GM19025 (cell line): ENCODE measurements at regions not wholly inside any gene's neighbourhood (a gene's known extent, or its start where the extent isn't known, plus 50 kb on each side); places are given as distances from the start of the nearest gene placed in this dataset.
"Not testable (repeated sequence)": the region's sequence is repeated elsewhere in the genome, so short reads cannot be mapped to it uniquely, and the experiment has no call there.

Experiments used
- ATAC-seq: cut with Tn5 transposase; IDR thresholded peaks from one replicate; pipeline ENCODE4 v1.9.1; 2021; ENCODE audit warnings: mild to moderate bottlenecking, low read depth, moderate library complexity; ENCODE audit not compliant: unreplicated experiment

- ATAC-seq: no peak
These were observed 218.4 kb downstream of the ADAMTS15 start for GRCh38 chr11:130666781-130667251.

- ATAC-seq: no peak
These were observed 220.3 kb downstream of the ADAMTS15 start for GRCh38 chr11:130668751-130669150.

DNA sequence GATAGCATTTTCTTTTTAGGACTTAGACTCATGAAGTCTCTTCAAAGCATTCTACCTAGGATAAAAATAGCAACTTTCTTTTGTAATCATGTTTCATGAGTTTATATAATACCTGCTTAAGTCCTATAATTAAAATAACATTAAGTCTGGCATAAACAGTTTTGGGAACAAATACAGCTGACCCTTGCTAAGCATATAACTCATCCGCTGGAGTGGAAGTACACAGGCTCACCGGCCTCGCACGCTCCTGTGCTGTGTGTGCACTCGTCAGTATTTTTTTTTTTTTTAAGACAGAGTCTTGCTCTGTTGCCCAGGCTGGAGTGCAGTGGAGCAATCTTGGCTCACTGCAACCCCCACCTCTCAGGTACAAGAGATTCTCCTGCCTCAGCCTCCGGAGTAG is 221.8 kb downstream of the ADAMTS15 start:
- ATAC-seq: no peak

DNA sequence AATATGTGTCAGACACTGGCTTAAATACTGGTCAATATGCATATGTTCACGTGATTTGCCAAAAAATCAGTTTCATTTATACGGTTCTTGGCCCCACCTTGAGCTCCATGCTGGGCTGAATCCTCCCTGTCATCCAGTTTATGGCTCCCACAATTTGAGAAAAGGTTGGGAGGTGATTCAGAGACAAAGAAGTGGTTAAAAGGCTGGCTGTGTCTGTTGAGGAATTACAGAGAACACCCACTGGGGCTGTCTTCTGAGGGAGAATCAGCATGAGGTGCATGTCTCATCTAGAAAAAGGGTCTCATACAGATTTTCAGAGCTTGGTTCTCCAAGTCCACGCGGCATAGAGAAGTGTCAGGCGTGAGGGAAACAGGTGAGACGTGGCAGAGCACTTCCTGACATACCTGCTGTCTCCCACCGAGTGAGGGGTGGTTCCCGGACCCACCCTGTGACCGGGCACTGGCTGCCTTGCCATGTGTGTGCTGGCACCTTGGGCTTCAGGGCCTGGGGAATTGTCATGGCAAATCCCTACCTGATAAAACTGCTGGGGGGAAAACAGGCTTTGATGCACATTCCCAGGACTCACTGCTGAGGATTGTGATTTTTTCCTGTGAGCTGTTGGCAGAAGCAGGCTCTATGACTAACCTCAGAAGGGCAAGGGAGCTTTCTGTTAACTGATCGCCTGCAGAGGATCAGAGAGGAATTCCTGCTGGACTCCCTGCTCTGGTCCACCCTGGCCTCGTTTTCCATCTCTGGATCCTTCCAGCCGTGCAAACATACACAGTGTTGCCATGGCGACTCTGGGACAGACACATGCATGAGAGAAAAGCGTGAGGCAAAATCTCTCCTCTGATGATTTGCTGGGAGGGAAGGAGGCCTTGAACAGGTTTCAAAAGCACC is 223.6 kb downstream of the ADAMTS15 start:
- no peak for ATAC-seq

DNA sequence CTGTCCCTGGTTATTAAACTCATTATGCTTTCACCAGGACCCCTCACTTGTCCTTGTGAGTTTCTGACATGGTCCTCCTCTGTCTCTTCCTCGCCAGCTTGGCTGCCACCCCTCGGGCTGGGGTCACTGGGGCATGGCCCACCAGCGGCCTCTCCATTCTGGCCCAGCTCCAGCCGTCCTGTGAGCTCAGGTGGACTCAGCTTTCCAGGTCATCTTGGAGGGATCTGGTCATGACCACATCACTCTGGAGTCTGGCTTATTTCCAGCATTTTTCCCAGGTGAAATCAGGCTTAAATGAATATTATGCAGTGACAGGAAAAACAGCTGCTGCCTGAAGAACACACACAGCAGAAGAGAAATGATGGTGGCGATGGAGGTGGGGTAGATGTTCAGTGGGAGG is 224.5 kb downstream of the ADAMTS15 start:
- no peak for ATAC-seq

GRCh38 chr11:130673698-130674097 is 225.3 kb downstream of the ADAMTS15 start:
- no peak for ATAC-seq

DNA sequence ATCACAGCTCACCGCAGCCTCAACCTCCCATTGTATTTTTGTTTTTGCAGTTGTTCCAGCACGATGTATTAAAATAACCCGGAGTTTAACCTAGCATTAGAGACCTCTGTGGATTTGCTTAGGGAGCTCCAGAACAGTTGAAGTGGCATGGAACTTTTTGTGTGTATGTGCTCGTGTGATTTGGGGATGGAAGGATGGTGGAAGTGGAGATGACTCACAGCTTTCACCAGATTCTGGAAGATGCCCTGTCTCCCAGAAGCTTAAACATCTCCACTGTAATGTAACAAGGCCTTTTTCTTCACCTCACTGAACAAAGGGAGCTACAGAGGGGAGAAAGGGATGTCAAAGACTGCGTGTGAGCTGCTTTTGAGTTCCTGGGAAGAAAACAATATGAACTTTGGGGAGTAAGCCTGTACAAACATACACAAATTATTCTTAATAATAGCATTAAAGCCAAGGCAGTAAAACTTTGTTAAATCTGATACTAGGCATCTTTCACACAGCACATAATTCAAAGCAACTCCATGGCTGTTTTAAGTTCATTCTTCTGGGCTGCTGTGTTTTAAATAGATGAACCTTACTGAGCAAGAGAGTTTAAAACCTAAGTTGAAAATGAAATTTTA is 226.4 kb downstream of the ADAMTS15 start:
- no peak for ATAC-seq

- ATAC-seq: no peak
These were observed 227.0 kb downstream of the ADAMTS15 start for GRCh38 chr11:130675371-130675821.

GRCh38 chr11:130675917-130676316 is 227.5 kb downstream of the ADAMTS15 start:
- no peak for ATAC-seq

GRCh38 chr11:130677486-130678153 is 229.2 kb downstream of the ADAMTS15 start:
- no peak for ATAC-seq

DNA sequence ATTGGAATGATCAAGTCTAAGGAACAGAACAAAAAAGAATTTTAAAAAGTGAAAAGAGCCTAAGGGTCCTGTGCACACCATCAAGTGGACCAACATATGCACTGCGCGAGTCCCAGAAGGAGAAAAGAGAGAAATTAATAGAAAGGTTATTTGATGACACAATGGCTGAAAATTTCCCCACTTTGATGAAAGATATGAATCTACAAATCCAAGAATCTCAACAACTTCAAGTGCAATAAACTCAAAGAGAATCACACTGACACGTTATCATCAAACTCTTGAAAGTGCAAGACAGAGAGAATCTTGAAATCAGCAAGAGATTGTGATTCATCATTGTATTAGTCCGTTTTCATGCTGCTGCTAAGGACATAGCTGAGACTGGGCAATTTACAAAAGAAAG is 230.8 kb downstream of the ADAMTS15 start:
- ATAC-seq: no peak

GRCh38 chr11:130682471-130682870 is 233.8 kb downstream of the SNX19 start:
- not testable (repeated sequence) for ATAC-seq

GRCh38 chr11:130689222-130689908 is 226.9 kb downstream of the SNX19 start:
- ATAC-seq: no peak

- no peak for ATAC-seq
These were observed 224.7 kb downstream of the SNX19 start for GRCh38 chr11:130691581-130691980.

- no peak for ATAC-seq
These were observed 224.1 kb downstream of the SNX19 start for GRCh38 chr11:130692220-130692619.

- ATAC-seq: no peak
These were observed 222.7 kb downstream of the SNX19 start for GRCh38 chr11:130693543-130693942.

- ATAC-seq: no peak
These were observed 221.7 kb downstream of the SNX19 start for GRCh38 chr11:130694488-130695045.

- no peak for ATAC-seq
These were observed 218.1 kb downstream of the SNX19 start for GRCh38 chr11:130698174-130698573.

GRCh38 chr11:130699561-130699960 is 216.7 kb downstream of the SNX19 start:
- ATAC-seq: no peak

GRCh38 chr11:130700092-130700491 is 216.2 kb downstream of the SNX19 start:
- ATAC-seq: no peak
